Prostate gland (tissue), 2 donors: ENCODE measurements at regions not wholly inside any gene's neighbourhood (a gene's known extent, or its start where the extent isn't known, plus 50 kb on each side); places are given as distances from the start of the nearest gene placed in this dataset.

Experiments
- DNase-seq: peaks from one replicate; pipeline ENCODE4 v3.0.0-alpha.2; 2019; ENCODE audit warnings: low spot score
- H3K27ac ChIP-seq, 2 donors: fragments of 200-600 bp; sonication (generic); 2 replicates each; pipeline ENCODE4 v1.5.1; 2017 to 2019
- H3K27me3 ChIP-seq: fragments of 200-600 bp; sonication (generic); replicated peaks from 2 replicates; pipeline ENCODE4 v1.5.1; 2019; ENCODE audit not compliant: insufficient read depth
- H3K36me3 ChIP-seq, 2 donors: fragments of 200-600 bp; sonication (generic); 1 replicate in 1 of 2; 2 replicates in 1 of 2; pipeline versions ENCODE4 v1.5.1 to v1.8.1; 2017 to 2019
- H3K4me1 ChIP-seq: fragments of 200-600 bp; sonication (generic); replicated peaks from 2 replicates; pipeline ENCODE4 v1.5.1; 2019
- H3K4me3 ChIP-seq, 2 donors: fragments of 200-600 bp; sonication (generic); 2 replicates each; pipeline ENCODE4 v1.5.1; 2017 to 2019
- H3K9me3 ChIP-seq: fragments of 200-600 bp; sonication (generic); 2 replicates; pipeline ENCODE4 v1.5.1; 2017
- CTCF ChIP-seq, 4 experiments: fragments of 200-600 bp in 2 of 4; fragments of 450-650 bp in 2 of 4; sonication (generic) in 2 of 4; IDR thresholded peaks; 1 replicate in 3 of 4; 2 replicates in 1 of 4; pipeline ENCODE4 v1.5.1; 2016 to 2019; ENCODE audit warnings: antibody characterized with exemption in 4 of 4, mild to moderate bottlenecking in 2 of 4, moderate library complexity in 2 of 4
- POLR2A ChIP-seq: fragments of 450-650 bp; IDR thresholded peaks from one replicate; pipeline ENCODE4 v1.6.1; 2016; ENCODE audit warnings: antibody characterized with exemption, mild to moderate bottlenecking
- POLR2AphosphoS5 ChIP-seq: sonication (generic); formaldehyde crosslinking; IDR thresholded peaks from one replicate; pipeline ENCODE4 v1.6.1; 2017; ENCODE audit warnings: antibody characterized with exemption
- WGBS: methylation state at CpG from one replicate; pipeline ENCODE4 v1.1.5; 2018; 5-methylcytosine and 5-hydroxymethylcytosine counted together
- intact Hi-C: fragments of 100-400 bp; cut with DNase I; formaldehyde crosslinking; loops from one replicate; pipeline ENCODE4 v1.14.2; 2022

- WGBS: 57% methylated on average over 3 of the region's 3 CpGs
- Histone ChIP-seq H3K27me3 (no peaks in the 10 kb centered on the region), H3K4me1 (no peaks in the 10 kb centered on the region), H3K27ac (no peak overlapping the region), H3K36me3 (no peaks in the 10 kb centered on the region), H3K4me3 (no peak overlapping the region), H3K9me3 (no peaks in the 10 kb centered on the region)
- intact Hi-C loops: no loop called here
- DNase-seq: no peak
- no peak for TF ChIP-seq POLR2A
Measured at GRCh38 chr6:87897663-87898062, 150.0 kb upstream of the SPACA1 start.

GRCh38 chr6:87897013-87897412, 150.6 kb upstream of the SPACA1 start:
- Histone ChIP-seq H3K9me3 (no peaks in the 10 kb centered on the region), H3K36me3 (no peaks in the 10 kb centered on the region), H3K4me3 (no peak overlapping the region), H3K27ac (no peak overlapping the region), H3K27me3 (no peaks in the 10 kb centered on the region), H3K4me1 (no peaks in the 10 kb centered on the region)
- intact Hi-C loops: no loop called here
- DNase-seq: no peak
- TF ChIP-seq CTCF (IDR thresholded peaks at IDR 0.05): no peak
- TF ChIP-seq POLR2AphosphoS5: no peak
- no peak for TF ChIP-seq POLR2A

- TF ChIP-seq POLR2AphosphoS5: no peak
- no peak for TF ChIP-seq CTCF (IDR thresholded peaks at IDR 0.05)
- TF ChIP-seq POLR2A: no peak
- Histone ChIP-seq H3K4me3 (no peak overlapping the region), H3K36me3 (no peaks in the 10 kb centered on the region), H3K27ac (no peak overlapping the region), H3K4me1 (no peaks in the 10 kb centered on the region), H3K9me3 (no peaks in the 10 kb centered on the region), H3K27me3 (no peaks in the 10 kb centered on the region)
- DNase-seq: no peak
- intact Hi-C loops: no loop called here
- WGBS: 72% methylated on average over 2 of the region's 2 CpGs
Measured at GRCh38 chr6:87887266-87887665, 160.4 kb upstream of the SPACA1 start.

GRCh38 chr6:87884203-87884602, 163.4 kb upstream of the SPACA1 start:
- no peak for DNase-seq
- Histone ChIP-seq H3K36me3 (no peaks in the 10 kb centered on the region), H3K4me1 (no peaks in the 10 kb centered on the region), H3K9me3 (no peaks in the 10 kb centered on the region), H3K4me3 (no peak overlapping the region), H3K27me3 (no peaks in the 10 kb centered on the region), H3K27ac (no peak overlapping the region)
- WGBS: 91% methylated on average over 1 of the region's 1 CpG
- intact Hi-C loops: no loop called here
- no peak for TF ChIP-seq POLR2A
- TF ChIP-seq CTCF (IDR thresholded peaks at IDR 0.05): no peak
- TF ChIP-seq POLR2AphosphoS5: no peak

GRCh38 chr6:87881342-87881895, 166.2 kb upstream of the SPACA1 start:
- 78% methylated on average over 4 of the region's 4 CpGs for WGBS
- intact Hi-C loops: no loop called here

GRCh38 chr6:87879132-87879861, 168.3 kb upstream of the SPACA1 start:
- Histone ChIP-seq H3K27ac (no peak overlapping the region), H3K4me3 (no peak overlapping the region), H3K36me3 (no peaks in the 10 kb centered on the region), H3K9me3 (no peaks in the 10 kb centered on the region), H3K4me1 (no peaks in the 10 kb centered on the region), H3K27me3 (no peaks in the 10 kb centered on the region)
- no peak for TF ChIP-seq POLR2AphosphoS5
- no peak for TF ChIP-seq POLR2A
- TF ChIP-seq CTCF (IDR thresholded peaks at IDR 0.05): no peak
- intact Hi-C loops: no loop called here
- WGBS: 57% methylated on average over 7 of the region's 7 CpGs
- no peak for DNase-seq

More at GRCh38 chr6:87881342-87881895, 166.2 kb upstream of the SPACA1 start:
- no peak for TF ChIP-seq POLR2AphosphoS5
- no peak for TF ChIP-seq POLR2A
- Histone ChIP-seq H3K9me3 (no peaks in the 10 kb centered on the region), H3K4me1 (no peaks in the 10 kb centered on the region), H3K36me3 (no peaks in the 10 kb centered on the region), H3K4me3 (no peak overlapping the region), H3K27ac (no peak overlapping the region), H3K27me3 (no peaks in the 10 kb centered on the region)
- DNase-seq: no peak
